Prostate gland (tissue), 2 donors: ENCODE measurements at regions not wholly inside any gene's neighbourhood (a gene's known extent, or its start where the extent isn't known, plus 50 kb on each side); places are given as distances from the start of the nearest gene placed in this dataset.

Experiments used
- CTCF ChIP-seq, 4 experiments: fragments of 200-600 bp in 2 of 4; fragments of 450-650 bp in 2 of 4; sonication (generic) in 2 of 4; IDR thresholded peaks; 1 replicate in 3 of 4; 2 replicates in 1 of 4; pipeline ENCODE4 v1.5.1; 2016 to 2019; ENCODE audit warnings: antibody characterized with exemption in 4 of 4, mild to moderate bottlenecking in 2 of 4, moderate library complexity in 2 of 4
- POLR2A ChIP-seq: fragments of 450-650 bp; IDR thresholded peaks from one replicate; pipeline ENCODE4 v1.6.1; 2016; ENCODE audit warnings: antibody characterized with exemption, mild to moderate bottlenecking
- POLR2AphosphoS5 ChIP-seq: sonication (generic); formaldehyde crosslinking; IDR thresholded peaks from one replicate; pipeline ENCODE4 v1.6.1; 2017; ENCODE audit warnings: antibody characterized with exemption

GRCh38 chr2:66111706-66112105 is 323.2 kb upstream of the MEIS1 start:
- TF ChIP-seq CTCF (IDR thresholded peaks at IDR 0.05): no peak
- no peak for TF ChIP-seq POLR2AphosphoS5
- TF ChIP-seq POLR2A: no peak
